ENCODE measurements at regions not wholly inside any gene's neighbourhood (a gene's known extent, or its start where the extent isn't known, plus 50 kb on each side); places are given as distances from the start of the nearest gene placed in this dataset.

GRCh38 chr6:192313-192664, 100.0 kb upstream of the DUSP22 start:
- Histone ChIP-seq H3K9ac (ENCODE audit: insufficient read length, low read depth) (no peak overlapping the region), H3K4me3 (ENCODE audit: insufficient read length, low read depth) (no peak overlapping the region), H3K36me3 (ENCODE audit: insufficient read depth, insufficient read length, low read length) (no peaks in the 10 kb centered on the region), H3K4me1 (ENCODE audit: insufficient read depth, insufficient read length) (no peaks in the 10 kb centered on the region), H3K9me3 (ENCODE audit: insufficient read depth, low read length) (no peaks in the 10 kb centered on the region), H3K27me3 (ENCODE audit: insufficient read depth, insufficient read length) (no peaks in the 10 kb centered on the region)
- no peak for DNase-seq (ENCODE audit: low read depth, low spot score)
- TF ChIP-seq SUZ12 (IDR thresholded peaks at IDR 0.05; ENCODE audit: extremely low read depth, insufficient read depth, insufficient read length), result no peak

GRCh38 chr6:193180-193579, 99.1 kb upstream of the DUSP22 start:
- Histone ChIP-seq H3K9ac (ENCODE audit: insufficient read length, low read depth) (no peak overlapping the region), H3K9me3 (ENCODE audit: insufficient read depth, low read length) (no peaks in the 10 kb centered on the region), H3K36me3 (ENCODE audit: insufficient read depth, insufficient read length, low read length) (no peaks in the 10 kb centered on the region), H3K4me1 (ENCODE audit: insufficient read depth, insufficient read length) (no peaks in the 10 kb centered on the region), H3K4me3 (ENCODE audit: insufficient read length, low read depth) (no peak overlapping the region), H3K27me3 (ENCODE audit: insufficient read depth, insufficient read length) (no peaks in the 10 kb centered on the region)
- DNase-seq (ENCODE audit: low read depth, low spot score), result no peak
- no peak for TF ChIP-seq YY1 (IDR thresholded peaks at IDR 0.05; ENCODE audit: insufficient read depth, insufficient read length)
- no peak for TF ChIP-seq ZNF274 (IDR thresholded peaks at IDR 0.05; ENCODE audit: low read depth, low read length)
- no peak for TF ChIP-seq SUZ12 (IDR thresholded peaks at IDR 0.05; ENCODE audit: extremely low read depth, insufficient read depth, insufficient read length)

GRCh38 chr6:193773-194310, 98.4 kb upstream of the DUSP22 start:
- TF ChIP-seq ZNF274 (IDR thresholded peaks at IDR 0.05; ENCODE audit: low read depth, low read length) (no peak), SUZ12 (IDR thresholded peaks at IDR 0.05; ENCODE audit: extremely low read depth, insufficient read depth, insufficient read length) (no peak), YY1 (IDR thresholded peaks at IDR 0.05; ENCODE audit: insufficient read depth, insufficient read length) (no peak)
- no peaks in the 10 kb centered on the region for H3K4me1 ChIP-seq (ENCODE audit: insufficient read depth, insufficient read length)
- H3K9me3 ChIP-seq (ENCODE audit: insufficient read depth, low read length), result no peaks in the 10 kb centered on the region
- H3K9ac ChIP-seq (ENCODE audit: insufficient read length, low read depth), result no peak overlapping the region
- no peaks in the 10 kb centered on the region for H3K36me3 ChIP-seq (ENCODE audit: insufficient read depth, insufficient read length, low read length)
- DNase-seq (ENCODE audit: low read depth, low spot score), result no peak
- no peaks in the 10 kb centered on the region for H3K27me3 ChIP-seq (ENCODE audit: insufficient read depth, insufficient read length)
- H3K4me3 ChIP-seq (ENCODE audit: insufficient read length, low read depth), result no peak overlapping the region

GRCh38 chr6:195861-196360, 96.4 kb upstream of the DUSP22 start:
- no peak overlapping the region for H3K9ac ChIP-seq (ENCODE audit: insufficient read length, low read depth)
- H3K4me1 ChIP-seq (ENCODE audit: insufficient read depth, insufficient read length), result no peaks in the 10 kb centered on the region
- H3K36me3 ChIP-seq (ENCODE audit: insufficient read depth, insufficient read length, low read length), result no peaks in the 10 kb centered on the region
- no peak overlapping the region for H3K4me3 ChIP-seq (ENCODE audit: insufficient read length, low read depth)
- DNase-seq (ENCODE audit: low read depth, low spot score), result no peak
- no peaks in the 10 kb centered on the region for H3K9me3 ChIP-seq (ENCODE audit: insufficient read depth, low read length)
- H3K27me3 ChIP-seq (ENCODE audit: insufficient read depth, insufficient read length), result no peaks in the 10 kb centered on the region
- TF ChIP-seq YY1 (IDR thresholded peaks at IDR 0.05; ENCODE audit: insufficient read depth, insufficient read length) (no peak), ZNF274 (IDR thresholded peaks at IDR 0.05; ENCODE audit: low read depth, low read length) (no peak), SUZ12 (IDR thresholded peaks at IDR 0.05; ENCODE audit: extremely low read depth, insufficient read depth, insufficient read length) (no peak)

- no peak for DNase-seq (ENCODE audit: low read depth, low spot score)
- Histone ChIP-seq H3K4me3 (ENCODE audit: insufficient read length, low read depth) (no peak overlapping the region), H3K9ac (ENCODE audit: insufficient read length, low read depth) (no peak overlapping the region), H3K4me1 (ENCODE audit: insufficient read depth, insufficient read length) (no peaks in the 10 kb centered on the region), H3K9me3 (ENCODE audit: insufficient read depth, low read length) (no peaks in the 10 kb centered on the region), H3K36me3 (ENCODE audit: insufficient read depth, insufficient read length, low read length) (no peaks in the 10 kb centered on the region), H3K27me3 (ENCODE audit: insufficient read depth, insufficient read length) (no peaks in the 10 kb centered on the region)
- TF ChIP-seq SUZ12 (IDR thresholded peaks at IDR 0.05; ENCODE audit: extremely low read depth, insufficient read depth, insufficient read length) (no peak), YY1 (IDR thresholded peaks at IDR 0.05; ENCODE audit: insufficient read depth, insufficient read length) (no peak), ZNF274 (IDR thresholded peaks at IDR 0.05; ENCODE audit: low read depth, low read length) (no peak)
These were observed 95.7 kb upstream of the DUSP22 start for GRCh38 chr6:196543-196942.

GRCh38 chr6:203661-204060, 88.6 kb upstream of the DUSP22 start:
- Histone ChIP-seq H3K36me3 (ENCODE audit: insufficient read depth, insufficient read length, low read length) (no peaks in the 10 kb centered on the region), H3K27me3 (ENCODE audit: insufficient read depth, insufficient read length) (no peaks in the 10 kb centered on the region), H3K9me3 (ENCODE audit: insufficient read depth, low read length) (no peaks in the 10 kb centered on the region), H3K4me3 (ENCODE audit: insufficient read length, low read depth) (no peak overlapping the region), H3K9ac (ENCODE audit: insufficient read length, low read depth) (no peak overlapping the region), H3K4me1 (ENCODE audit: insufficient read depth, insufficient read length) (no peaks in the 10 kb centered on the region)
- DNase-seq (ENCODE audit: low read depth, low spot score), result no peak
- TF ChIP-seq SUZ12 (IDR thresholded peaks at IDR 0.05; ENCODE audit: extremely low read depth, insufficient read depth, insufficient read length), result no peak
- TF ChIP-seq YY1 (IDR thresholded peaks at IDR 0.05; ENCODE audit: insufficient read depth, insufficient read length), result no peak
- no peak for TF ChIP-seq ZNF274 (IDR thresholded peaks at IDR 0.05; ENCODE audit: low read depth, low read length)

GRCh38 chr6:206264-206663, 86.0 kb upstream of the DUSP22 start:
- H3K27me3 ChIP-seq (ENCODE audit: insufficient read depth, insufficient read length), result no peaks in the 10 kb centered on the region
- peaks cover 3% of the 10 kb centered on the region for H3K4me1 ChIP-seq (ENCODE audit: insufficient read depth, insufficient read length)
- no peak for TF ChIP-seq YY1 (IDR thresholded peaks at IDR 0.05; ENCODE audit: insufficient read depth, insufficient read length)
- no peak for TF ChIP-seq SUZ12 (IDR thresholded peaks at IDR 0.05; ENCODE audit: extremely low read depth, insufficient read depth, insufficient read length)
- TF ChIP-seq ZNF274 (IDR thresholded peaks at IDR 0.05; ENCODE audit: low read depth, low read length), result no peak
- no peaks in the 10 kb centered on the region for H3K9me3 ChIP-seq (ENCODE audit: insufficient read depth, low read length)
- H3K4me3 ChIP-seq (ENCODE audit: insufficient read length, low read depth), result no peak overlapping the region
- no peak for DNase-seq (ENCODE audit: low read depth, low spot score)
- H3K36me3 ChIP-seq (ENCODE audit: insufficient read depth, insufficient read length, low read length), result no peaks in the 10 kb centered on the region
- H3K9ac ChIP-seq (ENCODE audit: insufficient read length, low read depth), result no peak overlapping the region

Data from NT2/D1 (cell line).